Progenitor cell of endocrine pancreas (in vitro differentiated cells): ENCODE measurements at regions not wholly inside any gene's neighbourhood (a gene's known extent, or its start where the extent isn't known, plus 50 kb on each side); places are given as distances from the start of the nearest gene placed in this dataset.
"Not testable (repeated sequence)": the region's sequence is repeated elsewhere in the genome, so short reads cannot be mapped to it uniquely, and the experiment has no call there.

Source experiments
- DNase-seq: peaks from one replicate; pipeline ENCODE4 v3.0.0; 2021; ENCODE audit warnings: low spot score; ENCODE audit not compliant: unreplicated experiment
- H3K27ac Mint-ChIP-seq: 2 replicates; pipeline ENCODE4 v1.8.0; 2021; ENCODE audit warnings: mild to moderate bottlenecking, moderate library complexity, mixed read lengths
- H3K27me3 Mint-ChIP-seq: 2 replicates; pipeline ENCODE4 v1.8.0; 2021; ENCODE audit warnings: mixed read lengths
- H3K36me3 Mint-ChIP-seq: 2 replicates; pipeline ENCODE4 v1.8.0; 2022; ENCODE audit warnings: mixed read lengths; ENCODE audit not compliant: insufficient read depth
- H3K4me1 Mint-ChIP-seq: 2 replicates; pipeline ENCODE4 v1.8.0; 2021; ENCODE audit warnings: low read depth, mixed read lengths
- H3K4me3 Mint-ChIP-seq: 2 replicates; pipeline ENCODE4 v1.8.0; 2021; ENCODE audit warnings: low read depth, mild to moderate bottlenecking, moderate library complexity, mixed read lengths
- H3K9me3 Mint-ChIP-seq: 2 replicates; pipeline ENCODE4 v1.8.0; 2021; ENCODE audit warnings: low read depth, mixed read lengths
- CTCF ChIP-seq: fragments of 200-600 bp; sonication (generic); IDR thresholded peaks from one replicate; pipeline ENCODE4 v1.5.0; 2021; ENCODE audit warnings: antibody characterized with exemption, mild to moderate bottlenecking; ENCODE audit not compliant: unreplicated experiment

DNA sequence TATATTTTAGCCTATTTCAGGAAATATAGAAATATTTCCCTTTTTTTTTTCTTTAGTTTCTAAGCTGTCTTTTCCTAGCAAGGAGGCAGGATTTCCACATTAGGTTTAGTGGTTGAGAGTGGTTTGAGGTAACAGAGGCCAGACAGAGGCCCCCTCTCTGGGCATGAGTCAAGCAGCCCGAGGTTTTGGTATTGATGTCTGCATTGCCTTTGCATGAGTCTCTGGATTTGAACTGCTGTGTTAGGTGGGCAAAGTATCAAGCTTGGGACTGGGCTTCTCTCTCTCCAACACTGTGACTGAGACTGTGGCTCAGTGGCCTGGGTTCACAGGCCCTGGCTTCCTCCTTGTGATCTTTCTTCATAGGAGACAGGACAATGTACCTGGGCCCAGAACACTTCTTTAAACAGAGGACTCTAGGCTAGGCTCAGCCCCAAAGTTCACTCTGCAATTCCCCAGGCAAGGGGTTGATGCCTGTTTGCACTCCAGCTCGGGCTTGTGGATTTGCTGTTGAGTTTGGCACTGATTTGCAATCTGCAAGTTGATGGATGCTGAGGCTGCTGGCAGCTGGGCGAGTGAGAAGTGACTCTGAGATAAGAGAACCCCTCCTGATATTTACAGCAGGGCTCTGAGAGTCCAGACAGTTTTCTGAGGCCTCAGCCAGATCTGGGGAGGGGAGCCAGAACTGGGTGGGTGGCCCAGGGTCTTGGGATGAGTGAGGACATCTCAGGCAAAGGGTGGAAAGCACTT, 271.2 kb downstream of the EN1 start:
- no peak for TF ChIP-seq CTCF
- Mint-ChIP-seq H3K4me3 (no peak overlapping the region), H3K27ac (no peak overlapping the region), H3K4me1 (no peaks in the 10 kb centered on the region), H3K9me3 (no peaks in the 10 kb centered on the region), H3K27me3 (peaks cover 39% of the 10 kb centered on the region), H3K36me3 (no peaks in the 10 kb centered on the region)
- no peak for DNase-seq

- not testable (repeated sequence) for H3K27ac Mint-ChIP-seq, H3K4me1 Mint-ChIP-seq, H3K36me3 Mint-ChIP-seq, H3K4me3 Mint-ChIP-seq, H3K9me3 Mint-ChIP-seq, DNase-seq
- H3K27me3 Mint-ChIP-seq = peaks cover 23% of the 10 kb centered on the region
Observed at GRCh38 chr2:118572380-118572779, 275.1 kb downstream of the EN1 start.

DNA sequence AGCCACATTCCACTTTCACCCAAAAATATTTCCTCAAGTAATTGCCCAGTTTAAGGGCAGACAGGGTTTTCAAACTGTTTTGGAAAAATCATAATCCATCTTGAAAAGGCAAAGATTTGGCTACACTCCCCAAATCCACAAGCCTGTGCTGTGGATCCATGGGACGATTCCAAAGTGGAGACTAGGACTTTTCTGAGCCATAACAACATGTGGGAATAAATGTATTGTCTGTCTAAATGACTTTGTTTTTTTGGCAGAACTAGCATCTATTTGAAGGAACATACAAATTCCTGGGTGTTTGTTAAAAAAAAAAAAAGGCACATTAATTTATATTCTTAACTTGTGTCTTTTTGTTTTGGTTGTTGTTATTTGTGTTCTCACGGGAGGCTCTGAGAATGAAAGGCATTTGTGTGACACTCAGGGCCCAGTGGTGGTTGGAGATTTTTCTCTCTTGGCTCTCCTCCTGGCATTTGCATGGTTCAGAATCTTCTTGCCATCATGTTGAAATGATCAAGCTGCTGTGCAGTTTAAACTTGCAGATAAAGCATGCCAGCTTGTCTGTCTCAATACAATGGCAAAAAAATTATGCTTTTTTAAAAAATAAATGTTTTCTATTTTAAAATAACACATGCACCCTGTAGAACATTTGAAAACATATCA, 277.4 kb downstream of the EN1 start:
- DNase-seq = no peak
- H3K9me3 Mint-ChIP-seq = no peaks in the 10 kb centered on the region
- no peak overlapping the region for H3K4me3 Mint-ChIP-seq
- H3K27me3 Mint-ChIP-seq = peaks cover 34% of the 10 kb centered on the region
- H3K36me3 Mint-ChIP-seq = no peaks in the 10 kb centered on the region
- no peaks in the 10 kb centered on the region for H3K4me1 Mint-ChIP-seq
- no peak for TF ChIP-seq CTCF
- no peak overlapping the region for H3K27ac Mint-ChIP-seq

DNA sequence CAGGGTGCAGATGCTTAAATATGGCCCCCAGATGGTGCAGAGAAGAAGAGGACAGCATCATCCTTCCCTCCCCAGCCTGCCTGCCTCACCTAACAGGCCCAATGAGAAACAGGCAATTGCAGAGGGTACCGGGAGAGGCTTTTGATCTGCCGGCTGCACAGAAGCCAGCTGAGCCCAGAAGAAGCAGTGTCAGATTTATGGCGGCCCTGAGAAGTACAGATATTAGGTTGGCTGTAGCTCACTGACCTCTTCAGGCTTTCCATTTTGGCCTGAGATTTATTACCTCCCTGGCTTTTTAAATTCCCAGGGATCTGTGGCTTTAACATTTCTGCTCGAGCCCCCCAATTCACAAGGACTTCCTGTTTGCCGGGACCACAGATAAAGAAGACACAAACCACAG, 278.7 kb downstream of the EN1 start:
- Mint-ChIP-seq H3K36me3 (no peaks in the 10 kb centered on the region), H3K4me1 (no peaks in the 10 kb centered on the region), H3K27me3 (peaks cover 41% of the 10 kb centered on the region), H3K9me3 (no peaks in the 10 kb centered on the region), H3K27ac (no peak overlapping the region), H3K4me3 (no peak overlapping the region)
- DNase-seq = no peak
- no peak for TF ChIP-seq CTCF

- Mint-ChIP-seq H3K27ac (no peak overlapping the region), H3K27me3 (peaks cover 37% of the 10 kb centered on the region), H3K36me3 (no peaks in the 10 kb centered on the region), H3K4me1 (no peaks in the 10 kb centered on the region), H3K9me3 (no peaks in the 10 kb centered on the region), H3K4me3 (no peak overlapping the region)
- DNase-seq = no peak
- TF ChIP-seq CTCF = no peak
Observed at GRCh38 chr2:118565786-118566540, 281.5 kb downstream of the EN1 start.
